Fibroblast of lung (primary cell): ENCODE measurements at regions not wholly inside any gene's neighbourhood (a gene's known extent, or its start where the extent isn't known, plus 50 kb on each side); places are given as distances from the start of the nearest gene placed in this dataset.
A peak's percentile ranks its signal among the peaks of the same experiment; 100 is the strongest.

ENCODE experiments used
- DNase-seq, 2 donors: peaks; one replicate each; pipeline versions ENCODE4 v3.0.0 to v3.0.0-alpha.2; 2010; ENCODE audit warnings: low read depth in 2 of 2
- H2AFZ ChIP-seq: 2 replicates; pipeline ENCODE4 v1.5.1; 2012; ENCODE audit warnings: low read length, control low read depth, inconsistent platforms
- H3K27ac ChIP-seq: 2 replicates; pipeline ENCODE4 v1.5.1; 2011; ENCODE audit warnings: low read length, control low read depth; ENCODE audit not compliant: insufficient read depth
- H3K27me3 ChIP-seq: 2 replicates; pipeline ENCODE4 v1.5.1; 2011; ENCODE audit warnings: mild to moderate bottlenecking, low read length; ENCODE audit not compliant: control insufficient read depth, insufficient read depth
- H3K36me3 ChIP-seq: 2 replicates; pipeline ENCODE4 v1.5.1; 2011; ENCODE audit warnings: low read length; ENCODE audit not compliant: control insufficient read depth, insufficient read depth
- H3K4me1 ChIP-seq: 2 replicates; pipeline ENCODE4 v1.5.1; 2011; ENCODE audit warnings: low read length; ENCODE audit not compliant: control insufficient read depth, insufficient read depth; ENCODE audit errors: extremely low read depth
- H3K4me2 ChIP-seq: 2 replicates; pipeline ENCODE4 v1.5.1; 2011; ENCODE audit warnings: low read length, control low read depth; ENCODE audit not compliant: insufficient read depth; ENCODE audit errors: extremely low read depth
- H3K4me3 ChIP-seq, 4 experiments: fragments of 200-600 bp in 1 of 4; sonication (generic) in 1 of 4; replicated peaks in 1 of 4; 2 replicates each; pipeline ENCODE4 v1.5.1; 2011 to 2016; ENCODE audit warnings: low read length in 4 of 4, low read depth in 3 of 4, mild to moderate bottlenecking in 3 of 4, control low read depth in 2 of 4, inconsistent platforms in 1 of 4, mixed read lengths in 1 of 4; ENCODE audit not compliant: insufficient read depth in 1 of 4; ENCODE audit errors: control extremely low read depth in 1 of 4
- H3K79me2 ChIP-seq: 2 replicates; pipeline ENCODE4 v1.5.1; 2012; ENCODE audit warnings: mild to moderate bottlenecking, low read length, inconsistent platforms; ENCODE audit not compliant: control insufficient read depth, insufficient read depth
- H3K9ac ChIP-seq: 2 replicates; pipeline ENCODE4 v1.5.1; 2011; ENCODE audit warnings: mild to moderate bottlenecking, low read length, control low read depth; ENCODE audit not compliant: insufficient read depth
- H3K9me3 ChIP-seq: 2 replicates; pipeline ENCODE4 v1.5.1; 2012; ENCODE audit warnings: low read depth, low read length; ENCODE audit not compliant: control insufficient read depth, insufficient read depth
- H4K20me1 ChIP-seq: 2 replicates; pipeline ENCODE4 v1.5.1; 2011; ENCODE audit warnings: low read length; ENCODE audit not compliant: control insufficient read depth, insufficient read depth; ENCODE audit errors: extremely low read depth
- CTCF ChIP-seq, 2 donors: IDR thresholded peaks in 1 of 2; conservative IDR thresholded peaks in 1 of 2; 1 replicate in 1 of 2; 2 replicates in 1 of 2; pipeline ENCODE4 v1.5.1; 2011 to 2012; ENCODE audit warnings: low read length in 2 of 2, control low read depth in 1 of 2, inconsistent platforms in 1 of 2, low read depth in 1 of 2, mild to moderate bottlenecking in 1 of 2
- EZH2 ChIP-seq: IDR thresholded peaks from 2 replicates; pipeline ENCODE4 v1.5.1; 2012; ENCODE audit warnings: low read length, control low read depth, mild to moderate bottlenecking; ENCODE audit errors: missing control alignments

DNA sequence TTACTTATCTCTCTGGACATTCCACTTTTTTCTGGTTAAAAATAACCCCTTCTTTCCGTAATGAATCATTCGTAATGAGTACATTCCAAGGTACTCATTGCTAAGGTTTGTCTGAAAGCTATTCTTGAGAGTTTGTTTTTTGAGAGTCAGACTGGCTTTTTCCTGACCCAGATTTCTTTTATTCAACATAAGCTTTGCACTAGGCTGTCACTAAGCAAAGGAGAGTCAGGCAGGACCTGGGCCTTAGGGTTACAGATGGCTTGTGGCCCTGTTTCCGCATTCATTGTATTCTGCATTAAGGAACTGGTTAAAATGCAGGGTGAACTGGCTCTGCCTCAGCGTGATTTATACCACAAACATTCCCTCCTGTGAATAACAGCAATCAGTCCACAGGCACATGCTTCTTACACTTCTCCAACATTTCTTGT, 84.1 kb downstream of the POM121L12 start:
- H3K9ac ChIP-seq: no peak overlapping the region
- H4K20me1 ChIP-seq: no peaks in the 10 kb centered on the region
- H3K79me2 ChIP-seq: no peaks in the 10 kb centered on the region
- H3K4me3 ChIP-seq: no peak overlapping the region
- H3K27me3 ChIP-seq: no peaks in the 10 kb centered on the region
- DNase-seq: peak in 1 of 2 donors; percentile 75
- no peak for TF ChIP-seq CTCF (conservative IDR thresholded peaks at IDR 0.05 in 1 of 2, IDR thresholded peaks at IDR 0.05 in 1 of 2; ENCODE audit: low read depth in 1 of 2, low read length in 2 of 2)
- no peak for TF ChIP-seq EZH2
- no peak overlapping the region for H3K27ac ChIP-seq
- no peak overlapping the region for H2AFZ ChIP-seq
- H3K9me3 ChIP-seq: no peaks in the 10 kb centered on the region
- H3K36me3 ChIP-seq: no peaks in the 10 kb centered on the region
- H3K4me1 ChIP-seq: no peaks in the 10 kb centered on the region
- no peak overlapping the region for H3K4me2 ChIP-seq

GRCh38 chr7:53121374-53121773, 85.9 kb downstream of the POM121L12 start:
- H3K9me3 ChIP-seq: no peaks in the 10 kb centered on the region
- peak in 1 of 2 donors; percentile 7 for DNase-seq
- H3K4me2 ChIP-seq: no peak overlapping the region
- no peaks in the 10 kb centered on the region for H3K4me1 ChIP-seq
- no peak overlapping the region for H2AFZ ChIP-seq
- H3K36me3 ChIP-seq: no peaks in the 10 kb centered on the region
- no peak overlapping the region for H3K9ac ChIP-seq
- no peak for TF ChIP-seq CTCF (conservative IDR thresholded peaks at IDR 0.05 in 1 of 2, IDR thresholded peaks at IDR 0.05 in 1 of 2; ENCODE audit: low read depth in 1 of 2, low read length in 2 of 2)
- TF ChIP-seq EZH2: no peak
- no peak overlapping the region for H3K27ac ChIP-seq
- H3K27me3 ChIP-seq: no peaks in the 10 kb centered on the region
- no peaks in the 10 kb centered on the region for H3K79me2 ChIP-seq
- H3K4me3 ChIP-seq: no peak overlapping the region
- no peaks in the 10 kb centered on the region for H4K20me1 ChIP-seq

- H3K79me2 ChIP-seq: no peaks in the 10 kb centered on the region
- H2AFZ ChIP-seq: no peak overlapping the region
- H3K9ac ChIP-seq: no peak overlapping the region
- H3K36me3 ChIP-seq: no peaks in the 10 kb centered on the region
- no peak overlapping the region for H3K4me2 ChIP-seq
- DNase-seq: no peak
- no peak overlapping the region for H3K27ac ChIP-seq
- H3K9me3 ChIP-seq: no peaks in the 10 kb centered on the region
- no peak for TF ChIP-seq EZH2
- no peak for TF ChIP-seq CTCF (conservative IDR thresholded peaks at IDR 0.05 in 1 of 2, IDR thresholded peaks at IDR 0.05 in 1 of 2; ENCODE audit: low read depth in 1 of 2, low read length in 2 of 2)
- no peaks in the 10 kb centered on the region for H3K27me3 ChIP-seq
- H3K4me3 ChIP-seq: no peak overlapping the region
- H3K4me1 ChIP-seq: no peaks in the 10 kb centered on the region
- no peaks in the 10 kb centered on the region for H4K20me1 ChIP-seq
These were observed 96.3 kb downstream of the POM121L12 start for GRCh38 chr7:53131697-53132096.
